ENCODE measurements at regions not wholly inside any gene's neighbourhood (a gene's known extent, or its start where the extent isn't known, plus 50 kb on each side); places are given as distances from the start of the nearest gene placed in this dataset.
A peak's percentile ranks its signal among the peaks of the same experiment; 100 is the strongest.

DNA sequence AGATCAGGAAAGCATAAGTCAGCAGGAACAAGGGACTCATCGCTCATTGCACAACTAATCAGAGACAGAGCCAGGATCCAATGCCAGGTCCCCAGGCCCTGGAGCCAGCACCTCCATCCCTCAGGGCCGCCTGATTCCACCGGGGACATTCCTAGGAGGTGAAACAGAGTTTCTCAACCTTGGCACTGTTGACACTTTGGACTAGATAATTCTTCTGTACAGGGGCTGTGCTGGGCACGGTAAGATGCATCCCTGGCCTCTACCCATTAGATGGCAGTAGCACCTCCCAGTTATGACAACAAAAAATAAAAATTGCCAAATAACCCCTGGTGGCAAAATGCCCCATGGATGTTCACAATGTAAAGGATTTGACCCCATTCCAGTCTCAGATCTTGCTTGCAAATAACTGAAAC lies 127.7 kb downstream of the MTHFS start:
- no peak for DNase-seq (ENCODE audit: low read depth)
- TF ChIP-seq, protein P1, sequence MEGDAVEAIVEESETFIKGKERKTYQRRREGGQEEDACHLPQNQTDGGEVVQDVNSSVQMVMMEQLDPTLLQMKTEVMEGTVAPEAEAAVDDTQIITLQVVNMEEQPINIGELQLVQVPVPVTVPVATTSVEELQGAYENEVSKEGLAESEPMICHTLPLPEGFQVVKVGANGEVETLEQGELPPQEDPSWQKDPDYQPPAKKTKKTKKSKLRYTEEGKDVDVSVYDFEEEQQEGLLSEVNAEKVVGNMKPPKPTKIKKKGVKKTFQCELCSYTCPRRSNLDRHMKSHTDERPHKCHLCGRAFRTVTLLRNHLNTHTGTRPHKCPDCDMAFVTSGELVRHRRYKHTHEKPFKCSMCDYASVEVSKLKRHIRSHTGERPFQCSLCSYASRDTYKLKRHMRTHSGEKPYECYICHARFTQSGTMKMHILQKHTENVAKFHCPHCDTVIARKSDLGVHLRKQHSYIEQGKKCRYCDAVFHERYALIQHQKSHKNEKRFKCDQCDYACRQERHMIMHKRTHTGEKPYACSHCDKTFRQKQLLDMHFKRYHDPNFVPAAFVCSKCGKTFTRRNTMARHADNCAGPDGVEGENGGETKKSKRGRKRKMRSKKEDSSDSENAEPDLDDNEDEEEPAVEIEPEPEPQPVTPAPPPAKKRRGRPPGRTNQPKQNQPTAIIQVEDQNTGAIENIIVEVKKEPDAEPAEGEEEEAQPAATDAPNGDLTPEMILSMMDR (IDR thresholded peaks at IDR 0.05; ENCODE audit: control insufficient read depth, insufficient read depth, low read depth, low read length, missing control alignments), result peak; percentile 25
- H3K4me3 ChIP-seq (ENCODE audit: control insufficient read depth, low read depth, low read length), result no peak overlapping the region

DNA sequence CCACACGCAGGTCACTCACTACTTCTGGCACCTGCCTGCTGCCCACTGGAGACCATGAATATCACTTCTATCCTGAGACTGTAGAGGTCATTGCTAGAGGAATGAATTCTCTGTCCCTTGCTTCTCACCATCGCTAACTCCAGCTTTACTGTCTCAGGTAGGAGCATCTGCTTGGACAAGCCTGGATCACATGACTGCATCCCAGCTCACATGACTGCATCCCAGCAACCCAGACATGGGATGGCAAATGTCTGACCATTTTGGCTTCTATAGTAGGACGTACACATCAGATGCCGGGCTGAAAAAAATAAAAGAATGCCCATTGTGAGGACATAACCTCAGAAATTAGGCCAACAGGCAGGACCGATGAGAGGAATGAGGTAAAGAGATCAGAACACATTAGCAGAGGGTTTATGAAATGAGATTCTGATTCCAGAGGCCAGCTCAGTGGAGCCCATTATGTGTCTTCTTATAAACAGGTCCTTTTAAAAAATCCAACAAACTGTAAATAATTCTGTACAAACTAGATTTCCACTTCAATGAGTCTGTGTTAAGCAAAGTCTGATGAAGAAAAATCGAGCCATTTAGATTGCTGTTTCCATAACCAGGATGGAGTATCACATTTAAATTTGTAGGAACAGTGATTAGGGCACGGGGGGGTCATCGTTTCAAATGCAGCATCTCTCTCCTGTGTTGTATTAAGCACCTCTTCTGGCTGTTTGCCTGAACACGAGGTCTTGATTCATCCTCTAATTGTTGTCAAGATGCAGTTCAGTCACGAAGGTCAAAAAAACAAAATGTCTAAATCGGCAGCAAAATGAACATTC lies 126.7 kb downstream of the MTHFS start:
- no peak overlapping the region for H3K4me3 ChIP-seq (ENCODE audit: control insufficient read depth, low read depth, low read length)
- TF ChIP-seq, protein P1 (IDR thresholded peaks at IDR 0.05; ENCODE audit: control insufficient read depth, insufficient read depth, low read depth, low read length, missing control alignments), result no peak
- no peak for DNase-seq (ENCODE audit: low read depth)

DNA sequence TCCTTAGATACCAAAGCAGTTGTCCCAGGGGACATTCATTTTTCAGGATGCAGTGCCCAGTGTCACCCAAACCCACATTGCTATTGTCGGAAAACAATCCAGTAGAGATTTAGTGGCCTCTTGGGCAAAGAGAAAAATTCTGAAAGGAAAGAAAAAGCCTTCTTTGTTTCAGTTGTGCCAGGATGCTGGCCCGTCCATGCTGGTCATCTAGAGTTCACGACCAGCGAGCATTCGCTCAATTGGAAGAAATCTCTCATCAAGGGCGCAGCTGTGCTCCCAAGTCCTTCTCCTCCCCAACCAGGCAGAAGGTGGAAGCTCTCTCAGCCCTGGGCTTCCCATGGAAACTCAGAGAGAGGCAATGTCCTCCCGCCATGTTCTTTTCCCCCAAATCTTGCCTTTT lies 123.7 kb downstream of the MTHFS start:
- TF ChIP-seq, protein P1 (IDR thresholded peaks at IDR 0.05; ENCODE audit: control insufficient read depth, insufficient read depth, low read depth, low read length, missing control alignments), result no peak
- no peak for DNase-seq (ENCODE audit: low read depth)
- no peak overlapping the region for H3K4me3 ChIP-seq (ENCODE audit: control insufficient read depth, low read depth, low read length)

DNA sequence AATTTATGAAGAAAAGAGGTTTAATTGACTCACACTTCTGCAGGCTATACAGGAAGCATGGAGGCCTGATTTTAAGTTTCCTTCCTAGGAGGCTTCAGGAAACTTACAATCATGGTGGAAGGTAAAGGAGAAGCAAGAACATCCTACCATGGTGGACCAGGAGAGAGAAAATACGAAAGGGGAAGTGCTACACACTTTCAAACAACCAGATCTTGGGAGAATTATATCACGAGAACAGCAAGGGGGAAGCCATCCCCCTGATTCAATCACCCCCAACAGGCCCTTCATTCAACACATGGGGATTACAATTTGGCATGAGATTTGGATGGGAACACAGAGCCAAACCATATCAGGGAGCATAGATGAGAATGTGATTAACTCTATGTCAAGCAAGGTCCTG lies 121.0 kb downstream of the MTHFS start:
- no peak overlapping the region for H3K4me3 ChIP-seq (ENCODE audit: control insufficient read depth, low read depth, low read length)
- TF ChIP-seq, protein P1 (IDR thresholded peaks at IDR 0.05; ENCODE audit: control insufficient read depth, insufficient read depth, low read depth, low read length, missing control alignments), result no peak
- DNase-seq (ENCODE audit: low read depth), result no peak

DNA sequence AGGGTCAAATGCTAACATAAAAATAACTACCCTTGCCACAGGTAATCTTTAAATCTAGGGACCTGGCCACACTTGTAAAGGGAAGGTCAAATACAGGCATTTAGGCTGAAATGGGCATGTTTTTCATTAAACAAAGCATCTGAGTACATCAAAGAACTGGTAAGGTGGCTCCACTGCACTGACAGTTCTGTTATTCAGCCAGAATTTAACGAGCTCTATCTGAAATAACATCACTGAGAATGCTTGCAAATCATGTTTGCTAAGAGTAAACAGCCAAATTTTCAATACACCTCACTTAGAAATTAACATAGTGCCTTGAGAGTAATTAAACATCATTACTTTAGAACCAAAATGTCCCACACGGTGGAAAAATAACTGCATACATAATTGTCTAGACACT lies 118.9 kb downstream of the MTHFS start:
- no peak overlapping the region for H3K4me3 ChIP-seq (ENCODE audit: control insufficient read depth, low read depth, low read length)
- no peak for DNase-seq (ENCODE audit: low read depth)
- TF ChIP-seq, protein P1 (IDR thresholded peaks at IDR 0.05; ENCODE audit: control insufficient read depth, insufficient read depth, low read depth, low read length, missing control alignments), result no peak

DNA sequence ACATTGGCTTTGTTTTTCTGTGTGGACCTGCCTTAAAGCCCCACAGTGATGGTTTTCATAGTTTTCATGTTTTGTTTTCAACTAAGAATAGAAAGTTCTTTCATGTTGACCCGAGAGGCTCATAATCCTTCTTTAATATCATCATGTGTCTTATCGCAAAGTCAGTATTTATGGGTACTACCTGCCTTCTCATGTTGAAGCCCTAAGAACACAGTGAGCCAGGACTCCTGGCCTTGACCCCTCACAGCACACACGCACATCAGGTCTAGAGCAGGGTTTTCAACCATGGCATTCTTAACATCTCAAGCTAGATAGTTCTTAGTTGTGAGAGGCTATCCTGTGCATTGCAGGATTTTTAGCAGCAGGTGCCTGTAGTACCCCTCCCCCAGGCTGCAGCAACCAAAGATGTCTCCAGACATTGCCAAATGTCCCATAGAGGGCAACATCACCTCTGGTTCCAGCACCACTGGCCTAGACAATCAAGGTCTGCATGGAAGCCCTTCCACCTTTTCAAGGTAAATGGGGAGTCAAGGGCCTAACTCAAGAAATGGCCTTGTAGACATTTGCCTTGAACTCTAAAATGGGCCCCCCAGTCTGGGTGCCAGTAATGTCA lies 118.3 kb downstream of the MTHFS start:
- H3K4me3 ChIP-seq (ENCODE audit: control insufficient read depth, low read depth, low read length), result no peak overlapping the region
- TF ChIP-seq, protein P1 (IDR thresholded peaks at IDR 0.05; ENCODE audit: control insufficient read depth, insufficient read depth, low read depth, low read length, missing control alignments), result no peak
- DNase-seq (ENCODE audit: low read depth), result no peak
